HepG2 (cell line): ENCODE measurements at regions not wholly inside any gene's neighbourhood (a gene's known extent, or its start where the extent isn't known, plus 50 kb on each side); places are given as distances from the start of the nearest gene placed in this dataset.

Experiments
- FOXM1 ChIP-seq: sonication (generic); formaldehyde crosslinking; IDR thresholded peaks from 2 replicates; pipeline ENCODE4 v1.5.0; 2020; ENCODE audit warnings: missing genetic modification reagents
- JUNB ChIP-seq: sonication (generic); formaldehyde crosslinking; IDR thresholded peaks from 2 replicates; pipeline ENCODE4 v1.8.0; 2022; ENCODE audit warnings: missing genetic modification reagents, mild to moderate bottlenecking, borderline replicate concordance
- NFE2L1 ChIP-seq: sonication (generic); formaldehyde crosslinking; IDR thresholded peaks from 2 replicates; pipeline ENCODE4 v1.4.0; 2020; ENCODE audit warnings: missing genetic modification reagents, mild to moderate bottlenecking, borderline replicate concordance
- POGZ ChIP-seq: sonication (generic); formaldehyde crosslinking; IDR thresholded peaks from 2 replicates; pipeline ENCODE4 v1.4.0; 2020; ENCODE audit warnings: mild to moderate bottlenecking, missing genetic modification reagents
- POLR2AphosphoS5 ChIP-seq: IDR thresholded peaks from 2 replicates; pipeline ENCODE4 v1.6.1; 2012; ENCODE audit warnings: low read depth, low read length
- RBFOX2 ChIP-seq: fragments of 200-400 bp; formaldehyde crosslinking; IDR thresholded peaks from 2 replicates; pipeline ENCODE4 v1.6.1; 2017; ENCODE audit warnings: low read depth, mild to moderate bottlenecking, low read length
- SIN3A ChIP-seq: IDR thresholded peaks from 2 replicates; pipeline ENCODE4 v1.6.1; 2011; ENCODE audit warnings: low read depth, mild to moderate bottlenecking, control low read depth, low read length, borderline replicate concordance
- XRCC5 ChIP-seq: fragments of 200-400 bp; formaldehyde crosslinking; optimal IDR thresholded peaks from 2 replicates; pipeline ENCODE3; 2017; ENCODE audit warnings: mild to moderate bottlenecking, low read length
- ZNF138 ChIP-seq: sonication (generic); formaldehyde crosslinking; IDR thresholded peaks from 2 replicates; pipeline ENCODE4 v1.5.0; 2020; ENCODE audit warnings: mild to moderate bottlenecking, low read depth, missing genetic modification reagents
- ZNF274 ChIP-seq: sonication (generic); formaldehyde crosslinking; IDR thresholded peaks from 2 replicates; pipeline ENCODE4 v1.5.1; 2020; ENCODE audit warnings: mild to moderate bottlenecking, missing genetic modification reagents
- TF ChIP-seq, protein P1 (sequence below): sonication (generic); formaldehyde crosslinking; IDR thresholded peaks from 2 replicates; pipeline ENCODE4 v1.5.0; 2020; ENCODE audit warnings: mild to moderate bottlenecking, missing genetic modification reagents, moderate library complexity

- TF ChIP-seq FOXM1 (CRISPR knock-in tag) = no peak
- TF ChIP-seq SIN3A = no peak
- no peak for TF ChIP-seq JUNB
- TF ChIP-seq NFE2L1 = no peak
- no peak for TF ChIP-seq POGZ (CRISPR knock-in tag)
- no peak for TF ChIP-seq RBFOX2
- no peak for TF ChIP-seq XRCC5
- TF ChIP-seq, protein P1, sequence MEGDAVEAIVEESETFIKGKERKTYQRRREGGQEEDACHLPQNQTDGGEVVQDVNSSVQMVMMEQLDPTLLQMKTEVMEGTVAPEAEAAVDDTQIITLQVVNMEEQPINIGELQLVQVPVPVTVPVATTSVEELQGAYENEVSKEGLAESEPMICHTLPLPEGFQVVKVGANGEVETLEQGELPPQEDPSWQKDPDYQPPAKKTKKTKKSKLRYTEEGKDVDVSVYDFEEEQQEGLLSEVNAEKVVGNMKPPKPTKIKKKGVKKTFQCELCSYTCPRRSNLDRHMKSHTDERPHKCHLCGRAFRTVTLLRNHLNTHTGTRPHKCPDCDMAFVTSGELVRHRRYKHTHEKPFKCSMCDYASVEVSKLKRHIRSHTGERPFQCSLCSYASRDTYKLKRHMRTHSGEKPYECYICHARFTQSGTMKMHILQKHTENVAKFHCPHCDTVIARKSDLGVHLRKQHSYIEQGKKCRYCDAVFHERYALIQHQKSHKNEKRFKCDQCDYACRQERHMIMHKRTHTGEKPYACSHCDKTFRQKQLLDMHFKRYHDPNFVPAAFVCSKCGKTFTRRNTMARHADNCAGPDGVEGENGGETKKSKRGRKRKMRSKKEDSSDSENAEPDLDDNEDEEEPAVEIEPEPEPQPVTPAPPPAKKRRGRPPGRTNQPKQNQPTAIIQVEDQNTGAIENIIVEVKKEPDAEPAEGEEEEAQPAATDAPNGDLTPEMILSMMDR (CRISPR knock-in tag) = no peak
- TF ChIP-seq ZNF138 (CRISPR knock-in tag) = no peak
- TF ChIP-seq POLR2AphosphoS5 = no peak
- no peak for TF ChIP-seq ZNF274
Observed at GRCh38 chr4:140236654-140237169, 82.7 kb upstream of the MAML3 start.
